ENCODE measurements at regions not wholly inside any gene's neighbourhood (a gene's known extent, or its start where the extent isn't known, plus 50 kb on each side); places are given as distances from the start of the nearest gene placed in this dataset.
"Not testable (repeated sequence)": the region's sequence is repeated elsewhere in the genome, so short reads cannot be mapped to it uniquely, and the experiment has no call there.

- not testable (repeated sequence) for H3K36me3 ChIP-seq (ENCODE audit: control insufficient read depth, insufficient read depth, low read length); H3K4me1 ChIP-seq (ENCODE audit: control insufficient read depth, insufficient read depth, low read length); H3K9ac ChIP-seq (ENCODE audit: low read length); H3K4me3 ChIP-seq (ENCODE audit: low read depth, low read length); H3K27me3 ChIP-seq (ENCODE audit: control insufficient read depth, insufficient read depth, low read length); H3K27ac ChIP-seq (ENCODE audit: low read depth, low read length)
- peaks cover 54% of the 10 kb centered on the region; the same call in 1 of the 2 replicates for H3K9me3 ChIP-seq (ENCODE audit: control insufficient read depth, insufficient read depth, low read depth, low read length)
Measured at GRCh38 chr14:105624749-105625434, 98.5 kb downstream of the TMEM121 start.

DNA sequence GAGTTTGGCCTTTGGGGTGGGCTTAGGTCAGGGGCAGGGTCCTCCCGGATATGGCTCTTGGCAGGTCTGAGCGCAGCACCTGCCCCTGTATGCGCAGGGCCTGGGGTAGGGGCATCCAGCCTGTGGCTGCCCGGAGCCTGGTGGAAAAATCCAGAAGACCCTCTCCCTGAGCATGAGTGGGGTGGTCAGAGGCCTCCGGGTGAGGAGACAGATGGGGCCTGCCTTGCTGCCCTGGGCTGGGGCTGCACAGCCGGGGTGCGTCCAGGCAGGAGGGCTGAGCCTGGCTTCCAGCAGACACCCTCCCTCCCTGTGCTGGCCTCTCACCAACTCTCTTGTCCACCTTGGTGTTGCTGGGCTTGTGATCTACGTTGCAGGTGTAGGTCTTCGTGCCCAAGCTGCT, 99.1 kb downstream of the TMEM121 start:
- H3K4me3 ChIP-seq (ENCODE audit: low read depth, low read length); H3K27ac ChIP-seq (ENCODE audit: low read depth, low read length); H3K4me1 ChIP-seq (ENCODE audit: control insufficient read depth, insufficient read depth, low read length); H3K9ac ChIP-seq (ENCODE audit: low read length); H3K36me3 ChIP-seq (ENCODE audit: control insufficient read depth, insufficient read depth, low read length); H3K27me3 ChIP-seq (ENCODE audit: control insufficient read depth, insufficient read depth, low read length): not testable (repeated sequence)
- H3K9me3 ChIP-seq (ENCODE audit: control insufficient read depth, insufficient read depth, low read depth, low read length), result peaks cover 56% of the 10 kb centered on the region; the same call in 1 of the 2 replicates

DNA sequence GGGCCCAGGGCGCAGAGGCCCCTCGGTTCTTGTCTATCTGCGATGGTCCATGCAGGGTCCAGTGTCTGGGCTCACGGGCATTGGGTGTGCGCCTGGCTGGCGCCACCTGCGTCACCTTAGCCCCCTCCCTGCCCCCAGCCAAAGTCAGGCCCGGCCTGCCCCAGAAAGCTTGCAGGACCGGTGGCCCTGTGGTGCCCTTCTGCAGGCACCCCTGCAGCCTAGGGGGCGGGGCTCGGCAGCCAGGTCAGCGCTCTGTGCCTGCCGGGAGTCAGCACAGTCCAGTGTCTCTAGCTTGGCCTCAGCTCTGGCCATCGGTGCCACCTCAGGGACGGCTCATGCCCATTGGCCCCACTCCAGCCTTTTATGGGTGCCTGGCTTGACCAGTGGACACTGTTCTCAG, 99.7 kb downstream of the TMEM121 start:
- H3K9ac ChIP-seq (ENCODE audit: low read length), result not testable (repeated sequence)

DNA sequence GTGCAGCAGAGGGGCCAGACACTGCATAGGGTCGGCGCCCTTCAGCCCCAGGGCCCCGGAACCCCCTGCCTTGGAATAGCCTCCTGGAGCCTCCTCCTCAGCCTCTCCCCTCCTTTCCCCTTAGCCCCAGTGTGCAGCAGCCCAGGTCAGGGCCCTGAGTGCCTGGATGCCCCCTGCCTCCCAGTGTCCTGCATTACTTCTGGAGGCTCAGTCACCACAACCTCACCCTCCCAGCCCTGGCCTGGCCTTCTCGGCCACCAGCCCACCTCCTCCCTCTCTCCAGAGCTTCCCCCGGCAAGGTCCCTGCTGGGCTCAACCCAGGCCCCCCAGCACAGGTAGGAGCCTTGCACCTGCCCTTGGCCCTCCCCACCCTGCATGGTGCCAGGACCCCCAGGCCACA, 100.3 kb downstream of the TMEM121 start:
- H3K9ac ChIP-seq (ENCODE audit: low read length); H3K36me3 ChIP-seq (ENCODE audit: control insufficient read depth, insufficient read depth, low read length); H3K27me3 ChIP-seq (ENCODE audit: control insufficient read depth, insufficient read depth, low read length); H3K27ac ChIP-seq (ENCODE audit: low read depth, low read length); H3K4me3 ChIP-seq (ENCODE audit: low read depth, low read length); H3K4me1 ChIP-seq (ENCODE audit: control insufficient read depth, insufficient read depth, low read length): not testable (repeated sequence)
- H3K9me3 ChIP-seq (ENCODE audit: control insufficient read depth, insufficient read depth, low read depth, low read length), result peaks cover 63% of the 10 kb centered on the region; the same call in 1 of the 2 replicates

More for the DNA sequence above, 99.7 kb downstream of the TMEM121 start:
- not testable (repeated sequence) for H3K27ac ChIP-seq (ENCODE audit: low read depth, low read length); H3K4me3 ChIP-seq (ENCODE audit: low read depth, low read length); H3K36me3 ChIP-seq (ENCODE audit: control insufficient read depth, insufficient read depth, low read length); H3K27me3 ChIP-seq (ENCODE audit: control insufficient read depth, insufficient read depth, low read length); H3K4me1 ChIP-seq (ENCODE audit: control insufficient read depth, insufficient read depth, low read length)
- peaks cover 62% of the 10 kb centered on the region; the same call in 1 of the 2 replicates for H3K9me3 ChIP-seq (ENCODE audit: control insufficient read depth, insufficient read depth, low read depth, low read length)

GRCh38 chr14:105627287-105627686, 100.9 kb downstream of the TMEM121 start:
- not testable (repeated sequence) for H3K36me3 ChIP-seq (ENCODE audit: control insufficient read depth, insufficient read depth, low read length); H3K27ac ChIP-seq (ENCODE audit: low read depth, low read length); H3K4me1 ChIP-seq (ENCODE audit: control insufficient read depth, insufficient read depth, low read length); H3K27me3 ChIP-seq (ENCODE audit: control insufficient read depth, insufficient read depth, low read length); H3K4me3 ChIP-seq (ENCODE audit: low read depth, low read length); H3K9ac ChIP-seq (ENCODE audit: low read length)
- H3K9me3 ChIP-seq (ENCODE audit: control insufficient read depth, insufficient read depth, low read depth, low read length), result peaks cover 64% of the 10 kb centered on the region; the same call in 1 of the 2 replicates

GRCh38 chr14:105627701-105628100, 101.3 kb downstream of the TMEM121 start:
- no peaks in the 10 kb centered on the region for H3K36me3 ChIP-seq (ENCODE audit: control insufficient read depth, insufficient read depth, low read length)
- H3K9ac ChIP-seq (ENCODE audit: low read length), result no peak overlapping the region
- no peak overlapping the region for H3K27ac ChIP-seq (ENCODE audit: low read depth, low read length)
- peaks cover 65% of the 10 kb centered on the region; the same call in 1 of the 2 replicates for H3K9me3 ChIP-seq (ENCODE audit: control insufficient read depth, insufficient read depth, low read depth, low read length)
- no peaks in the 10 kb centered on the region for H3K27me3 ChIP-seq (ENCODE audit: control insufficient read depth, insufficient read depth, low read length)
- H3K4me3 ChIP-seq (ENCODE audit: low read depth, low read length), result no peak overlapping the region
- H3K4me1 ChIP-seq (ENCODE audit: control insufficient read depth, insufficient read depth, low read length), result no peaks in the 10 kb centered on the region

GRCh38 chr14:105628126-105628525, 101.7 kb downstream of the TMEM121 start:
- H3K9ac ChIP-seq (ENCODE audit: low read length); H3K4me3 ChIP-seq (ENCODE audit: low read depth, low read length): not testable (repeated sequence)

DNA sequence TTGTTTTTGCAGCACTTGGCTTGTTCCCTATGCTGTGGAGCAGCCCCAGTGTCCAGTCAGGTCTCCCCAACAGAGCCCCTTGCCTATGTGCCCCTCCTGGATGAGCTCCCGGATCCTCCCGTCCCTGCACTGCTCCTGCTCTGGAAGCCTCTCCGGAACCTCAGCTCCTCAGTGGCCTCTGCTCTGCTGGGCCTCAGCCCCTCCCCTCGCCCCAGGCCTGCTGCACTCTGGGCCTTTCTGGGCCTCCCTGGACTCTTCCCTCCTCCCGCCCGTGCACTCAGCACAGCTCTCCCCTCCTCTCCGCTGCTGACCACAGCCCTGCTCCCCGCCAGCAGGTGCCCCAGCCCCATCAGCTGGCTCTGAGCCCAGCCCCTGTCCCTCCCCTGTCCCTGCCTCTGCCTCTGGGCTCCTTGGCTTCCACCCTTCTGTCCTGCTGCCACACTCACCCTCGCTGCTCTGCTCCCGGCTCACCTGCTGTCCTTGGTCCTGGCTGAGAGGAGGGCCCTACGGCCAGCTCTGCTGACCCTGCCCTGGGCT, 102.2 kb downstream of the TMEM121 start:
- H3K4me3 ChIP-seq (ENCODE audit: low read depth, low read length); H3K9ac ChIP-seq (ENCODE audit: low read length); H3K36me3 ChIP-seq (ENCODE audit: control insufficient read depth, insufficient read depth, low read length); H3K4me1 ChIP-seq (ENCODE audit: control insufficient read depth, insufficient read depth, low read length); H3K27ac ChIP-seq (ENCODE audit: low read depth, low read length); H3K27me3 ChIP-seq (ENCODE audit: control insufficient read depth, insufficient read depth, low read length): not testable (repeated sequence)
- peaks cover 65% of the 10 kb centered on the region; the same call in 1 of the 2 replicates for H3K9me3 ChIP-seq (ENCODE audit: control insufficient read depth, insufficient read depth, low read depth, low read length)

More at GRCh38 chr14:105628126-105628525, 101.7 kb downstream of the TMEM121 start:
- H3K36me3 ChIP-seq (ENCODE audit: control insufficient read depth, insufficient read depth, low read length); H3K27me3 ChIP-seq (ENCODE audit: control insufficient read depth, insufficient read depth, low read length); H3K4me1 ChIP-seq (ENCODE audit: control insufficient read depth, insufficient read depth, low read length); H3K27ac ChIP-seq (ENCODE audit: low read depth, low read length): not testable (repeated sequence)
- peaks cover 63% of the 10 kb centered on the region; the same call in 1 of the 2 replicates for H3K9me3 ChIP-seq (ENCODE audit: control insufficient read depth, insufficient read depth, low read depth, low read length)

DNA sequence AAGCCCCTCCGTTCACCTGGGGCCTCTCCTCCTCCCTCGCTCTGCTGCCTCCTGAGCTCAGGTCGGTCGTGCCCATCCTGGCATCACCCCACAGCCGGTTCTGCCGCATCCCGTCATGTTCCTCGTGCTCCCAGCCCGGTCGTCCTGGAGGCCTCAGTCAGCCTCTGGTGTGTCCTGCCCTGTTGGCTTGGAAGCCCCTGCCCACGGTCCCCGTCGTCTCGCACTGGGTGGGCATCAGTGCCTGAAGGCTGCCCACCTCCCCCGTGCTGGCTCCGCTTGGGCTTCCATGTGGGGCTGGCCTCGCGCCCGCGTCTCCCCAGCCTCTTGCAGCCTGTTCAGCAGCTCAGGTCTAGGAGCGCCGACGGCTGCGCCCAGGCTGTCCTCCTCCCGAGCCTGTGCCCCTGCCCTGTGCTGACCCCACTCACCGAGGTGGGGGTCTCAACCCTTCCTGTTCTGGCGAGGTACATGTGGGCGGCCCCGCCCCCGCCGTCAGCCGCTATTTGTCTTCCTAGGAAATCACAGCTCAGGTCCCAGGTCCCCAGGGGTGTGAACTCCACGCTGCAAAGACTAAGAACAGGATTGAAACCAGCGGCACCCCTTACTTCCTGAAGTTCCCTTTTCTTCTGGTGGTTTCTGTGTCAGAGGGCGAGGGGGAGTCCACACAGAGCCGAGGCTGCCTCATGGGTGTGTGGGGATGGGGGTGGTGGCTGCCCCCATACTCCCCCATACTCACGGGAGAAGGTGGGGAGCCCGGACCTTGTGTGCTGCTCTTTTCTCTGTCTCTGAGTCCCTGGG, 102.9 kb downstream of the TMEM121 start:
- H3K9me3 ChIP-seq (ENCODE audit: control insufficient read depth, insufficient read depth, low read depth, low read length), result peaks cover 65% of the 10 kb centered on the region; the same call in 1 of the 2 replicates
- H3K36me3 ChIP-seq (ENCODE audit: control insufficient read depth, insufficient read depth, low read length); H3K4me3 ChIP-seq (ENCODE audit: low read depth, low read length); H3K27ac ChIP-seq (ENCODE audit: low read depth, low read length); H3K4me1 ChIP-seq (ENCODE audit: control insufficient read depth, insufficient read depth, low read length); H3K9ac ChIP-seq (ENCODE audit: low read length); H3K27me3 ChIP-seq (ENCODE audit: control insufficient read depth, insufficient read depth, low read length): not testable (repeated sequence)

DNA sequence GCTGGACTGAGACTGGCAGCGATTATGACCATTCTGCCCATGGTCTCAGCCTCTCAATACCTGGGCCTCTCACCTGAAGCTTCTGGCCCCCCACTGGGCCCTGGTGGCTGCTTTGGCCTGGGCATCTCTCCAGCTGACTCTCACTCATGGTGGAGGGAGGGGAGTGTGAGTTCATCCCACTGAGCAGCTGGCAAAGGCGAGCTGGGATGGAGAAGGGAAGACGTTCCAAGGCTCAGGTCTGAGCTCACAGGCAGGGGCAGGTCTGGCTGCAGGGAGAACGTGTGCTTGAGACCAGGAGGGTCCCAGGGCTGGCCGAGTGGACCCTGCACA, 103.5 kb downstream of the TMEM121 start:
- Histone ChIP-seq H3K27ac (ENCODE audit: low read depth, low read length) (no peak overlapping the region), H3K4me1 (ENCODE audit: control insufficient read depth, insufficient read depth, low read length) (no peaks in the 10 kb centered on the region), H3K27me3 (ENCODE audit: control insufficient read depth, insufficient read depth, low read length) (no peaks in the 10 kb centered on the region), H3K36me3 (ENCODE audit: control insufficient read depth, insufficient read depth, low read length) (no peaks in the 10 kb centered on the region), H3K9ac (ENCODE audit: low read length) (no peak overlapping the region), H3K4me3 (ENCODE audit: low read depth, low read length) (no peak overlapping the region), H3K9me3 (ENCODE audit: control insufficient read depth, insufficient read depth, low read depth, low read length) (peaks cover 60% of the 10 kb centered on the region; the same call in 1 of the 2 replicates)

GRCh38 chr14:105630293-105630934, 104.0 kb downstream of the TMEM121 start:
- H3K4me1 ChIP-seq (ENCODE audit: control insufficient read depth, insufficient read depth, low read length); H3K36me3 ChIP-seq (ENCODE audit: control insufficient read depth, insufficient read depth, low read length); H3K27me3 ChIP-seq (ENCODE audit: control insufficient read depth, insufficient read depth, low read length); H3K4me3 ChIP-seq (ENCODE audit: low read depth, low read length); H3K9ac ChIP-seq (ENCODE audit: low read length); H3K27ac ChIP-seq (ENCODE audit: low read depth, low read length): not testable (repeated sequence)
- peaks cover 54% of the 10 kb centered on the region; the same call in 1 of the 2 replicates for H3K9me3 ChIP-seq (ENCODE audit: control insufficient read depth, insufficient read depth, low read depth, low read length)

Measured in HUES6 (cell line).